ENCODE measurements at regions not wholly inside any gene's neighbourhood (a gene's known extent, or its start where the extent isn't known, plus 50 kb on each side); places are given as distances from the start of the nearest gene placed in this dataset.

GRCh38 chr9:1538301-1538700, 476.8 kb upstream of the SMARCA2 start:
- no peak for TF ChIP-seq CTCF (IDR thresholded peaks at IDR 0.05)
- no peak for TF ChIP-seq POLR2A (IDR thresholded peaks at IDR 0.05)
- TF ChIP-seq EP300 (IDR thresholded peaks at IDR 0.05), result no peak

All from suprapubic skin (tissue), 3 donors.